Thyroid gland (tissue), 4 donors: ENCODE measurements at regions not wholly inside any gene's neighbourhood (a gene's known extent, or its start where the extent isn't known, plus 50 kb on each side); places are given as distances from the start of the nearest gene placed in this dataset.

ENCODE experiments used
- CTCF ChIP-seq, 6 experiments: fragments of 200-600 bp in 3 of 6; fragments of 450-650 bp in 3 of 6; sonication (generic) in 3 of 6; IDR thresholded peaks; one replicate each; pipeline ENCODE4 v1.5.1; 2016 to 2019; ENCODE audit warnings: antibody characterized with exemption in 6 of 6, mild to moderate bottlenecking in 2 of 6, inconsistent platforms in 1 of 6, moderate library complexity in 1 of 6
- POLR2A ChIP-seq, 2 donors: fragments of 450-650 bp; IDR thresholded peaks; one replicate each; pipeline ENCODE4 v1.6.1; 2017; ENCODE audit warnings: antibody characterized with exemption in 2 of 2, mild to moderate bottlenecking in 2 of 2, moderate library complexity in 1 of 2

GRCh38 chr4:176925962-176926361 is 133.2 kb upstream of the VEGFC start:
- TF ChIP-seq CTCF (IDR thresholded peaks at IDR 0.05), result no peak
- TF ChIP-seq POLR2A (IDR thresholded peaks at IDR 0.05), result no peak
